T-helper 2 cell treated with Interferon-gamma antibody and Interleukin-4, amounts not matched to agents 5 μg/mL and 100 μg/mL, for 36 hours (primary cell): ENCODE measurements at regions not wholly inside any gene's neighbourhood (a gene's known extent, or its start where the extent isn't known, plus 50 kb on each side); places are given as distances from the start of the nearest gene placed in this dataset.
"Not testable (repeated sequence)": the region's sequence is repeated elsewhere in the genome, so short reads cannot be mapped to it uniquely, and the experiment has no call there.

ENCODE experiments used
- DNase-seq: peaks from one replicate; pipeline ENCODE4 v3.0.0; 2021; ENCODE audit warnings: low spot score
- H3K27ac Mint-ChIP-seq: one replicate; pipeline ENCODE4 v1.8.0; 2021; ENCODE audit warnings: mild to moderate bottlenecking, mixed read lengths
- H3K27me3 Mint-ChIP-seq: one replicate; pipeline ENCODE4 v1.8.0; 2021; ENCODE audit warnings: low read depth, mixed read lengths
- H3K36me3 Mint-ChIP-seq: one replicate; pipeline ENCODE4 v1.8.0; 2021; ENCODE audit warnings: low read depth, mixed read lengths
- H3K4me1 Mint-ChIP-seq: one replicate; pipeline ENCODE4 v1.8.0; 2021; ENCODE audit warnings: low read depth, mixed read lengths
- H3K4me3 Mint-ChIP-seq: one replicate; pipeline ENCODE4 v1.8.0; 2022; ENCODE audit warnings: mild to moderate bottlenecking, moderate library complexity, mixed read lengths
- H3K9me3 Mint-ChIP-seq: one replicate; pipeline ENCODE4 v1.8.0; 2021; ENCODE audit warnings: mixed read lengths

GRCh38 chr14:105771261-105772226, 245.2 kb downstream of the TMEM121 start:
- not testable (repeated sequence) for H3K4me3 Mint-ChIP-seq, H3K36me3 Mint-ChIP-seq, DNase-seq, H3K27ac Mint-ChIP-seq, H3K4me1 Mint-ChIP-seq, H3K27me3 Mint-ChIP-seq, H3K9me3 Mint-ChIP-seq

GRCh38 chr14:105772710-105773250, 246.4 kb downstream of the TMEM121 start:
- not testable (repeated sequence) for H3K27ac Mint-ChIP-seq, H3K4me3 Mint-ChIP-seq, H3K9me3 Mint-ChIP-seq, H3K4me1 Mint-ChIP-seq, H3K36me3 Mint-ChIP-seq, DNase-seq, H3K27me3 Mint-ChIP-seq

DNA sequence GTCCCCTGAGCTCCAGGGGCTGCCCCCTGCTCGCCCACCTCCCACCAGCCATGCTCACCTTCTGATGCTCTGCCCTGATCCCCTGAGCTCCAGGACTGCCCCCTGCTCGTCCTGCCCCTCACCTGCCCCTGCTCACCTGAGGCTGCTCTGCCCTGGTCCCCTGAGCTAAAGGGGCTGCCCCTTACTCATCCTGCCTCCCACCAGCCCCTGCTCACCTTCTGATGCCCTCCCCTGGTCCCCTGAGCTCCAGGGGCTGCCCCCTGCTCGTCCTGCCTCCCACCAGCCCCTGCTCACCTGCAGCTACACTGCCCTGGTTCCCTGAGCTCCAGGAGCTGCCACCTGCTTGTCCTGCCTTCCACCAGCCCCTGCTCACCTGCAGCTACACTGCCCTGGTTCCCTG, 247.2 kb downstream of the TMEM121 start:
- Mint-ChIP-seq H3K4me3 (no peak overlapping the region), H3K27ac (no peak overlapping the region), H3K36me3 (no peaks in the 10 kb centered on the region), H3K27me3 (no peaks in the 10 kb centered on the region), H3K9me3 (no peaks in the 10 kb centered on the region), H3K4me1 (peaks cover 2% of the 10 kb centered on the region)
- DNase-seq = no peak

DNA sequence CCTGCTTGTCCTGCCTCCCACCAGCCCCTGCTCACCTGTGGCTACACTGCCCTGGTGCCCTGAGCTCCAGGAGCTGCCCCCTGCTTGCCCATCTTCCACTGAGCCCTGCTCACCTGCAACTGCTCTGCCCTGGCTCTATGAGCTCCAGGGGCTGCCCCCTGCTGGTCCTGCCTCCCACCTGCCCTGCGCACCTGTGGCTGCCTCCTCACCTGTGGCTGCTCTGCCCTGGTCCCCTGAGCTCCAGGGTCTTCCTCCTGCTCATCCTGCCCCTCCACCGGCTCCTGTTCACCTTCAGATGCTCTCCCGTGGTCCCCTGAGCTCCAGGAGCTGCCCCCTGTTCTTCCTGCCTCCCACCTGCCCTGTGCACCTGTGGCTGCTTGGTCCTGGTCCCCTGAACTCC, 247.6 kb downstream of the TMEM121 start:
- Mint-ChIP-seq H3K4me1 (peaks cover 2% of the 10 kb centered on the region), H3K36me3 (no peaks in the 10 kb centered on the region), H3K9me3 (no peaks in the 10 kb centered on the region), H3K27me3 (no peaks in the 10 kb centered on the region), H3K4me3 (no peak overlapping the region), H3K27ac (no peak overlapping the region)
- no peak for DNase-seq

- H3K4me1 Mint-ChIP-seq, DNase-seq, H3K4me3 Mint-ChIP-seq, H3K36me3 Mint-ChIP-seq, H3K27me3 Mint-ChIP-seq, H3K27ac Mint-ChIP-seq, H3K9me3 Mint-ChIP-seq: not testable (repeated sequence)
These were observed 248.4 kb downstream of the TMEM121 start for GRCh38 chr14:105774585-105775348.

DNA sequence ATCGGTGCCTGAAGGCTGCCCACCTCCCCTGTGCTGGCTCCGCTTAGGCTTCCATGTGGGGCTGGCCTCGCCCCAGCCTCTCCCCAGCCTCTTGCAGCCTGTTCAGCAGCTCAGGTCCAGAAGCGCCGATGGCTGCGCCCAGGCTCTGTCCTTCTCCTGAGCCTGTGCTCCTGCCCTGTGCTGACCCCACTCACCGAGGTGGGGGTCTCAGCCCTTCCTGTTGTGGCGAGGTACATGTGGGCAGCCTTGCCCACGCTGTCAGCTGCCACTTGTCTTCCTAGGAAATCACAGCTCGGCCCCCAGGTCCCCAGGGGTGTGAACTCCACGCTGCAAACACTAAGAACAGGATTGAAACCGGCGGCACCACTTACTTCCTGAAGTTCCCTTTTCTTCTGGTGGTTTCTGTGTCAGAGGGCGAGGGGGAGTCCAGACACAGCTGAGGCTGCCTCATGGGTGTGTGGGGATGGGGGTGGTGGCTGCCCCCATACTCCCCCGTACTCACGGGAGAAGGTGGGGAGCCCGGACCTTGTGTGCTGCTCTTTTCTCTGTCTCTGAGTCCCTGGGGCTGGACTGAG, 249.1 kb downstream of the TMEM121 start:
- not testable (repeated sequence) for H3K27ac Mint-ChIP-seq, H3K27me3 Mint-ChIP-seq, H3K36me3 Mint-ChIP-seq, H3K4me1 Mint-ChIP-seq, DNase-seq, H3K4me3 Mint-ChIP-seq
- peaks cover 12% of the 10 kb centered on the region for H3K9me3 Mint-ChIP-seq

DNA sequence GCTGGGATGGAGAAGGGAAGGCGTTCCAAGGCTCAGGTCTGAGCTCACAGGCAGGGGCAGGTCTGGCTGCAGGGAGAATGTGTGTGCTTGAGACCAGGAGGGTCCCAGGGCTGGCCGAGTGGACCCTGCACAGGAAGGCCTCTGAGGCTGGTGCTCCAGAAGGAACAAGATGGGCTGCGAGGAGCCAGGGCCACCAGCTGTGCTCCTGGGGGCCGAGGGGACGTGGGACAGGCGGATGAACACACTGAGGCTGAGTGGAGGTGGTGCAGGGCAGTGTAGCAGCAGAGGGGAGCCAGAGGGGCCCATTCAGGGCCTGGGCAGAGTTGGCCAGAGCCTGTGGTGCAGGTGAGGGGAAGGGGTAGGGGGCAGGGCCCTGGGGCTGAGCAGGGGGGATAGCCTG, 249.7 kb downstream of the TMEM121 start:
- H3K4me1 Mint-ChIP-seq, H3K4me3 Mint-ChIP-seq: not testable (repeated sequence)
- H3K9me3 Mint-ChIP-seq = peaks cover 18% of the 10 kb centered on the region

DNA sequence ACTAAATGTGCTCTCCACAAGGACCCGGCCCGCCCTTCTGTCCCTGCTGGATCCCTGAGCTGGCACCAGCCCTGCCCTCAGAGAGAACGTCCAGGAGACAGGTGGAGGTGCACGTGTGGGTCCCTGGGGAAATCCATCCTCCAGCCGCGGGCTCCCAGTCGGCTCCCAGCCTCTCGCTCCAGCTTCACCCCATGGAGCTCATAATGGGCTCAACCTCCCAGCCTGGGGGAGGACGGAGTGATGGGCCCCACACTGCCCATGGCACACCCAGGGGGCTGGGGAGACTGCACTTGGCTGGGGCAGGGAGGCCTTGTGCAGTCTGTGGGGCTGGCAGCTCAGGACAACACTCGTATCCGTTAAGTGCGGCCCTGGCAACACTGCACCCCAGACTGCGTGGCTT, 250.5 kb downstream of the TMEM121 start:
- H3K9me3 Mint-ChIP-seq = peaks cover 27% of the 10 kb centered on the region
- H3K27ac Mint-ChIP-seq = no peak overlapping the region
- DNase-seq = no peak
- H3K4me1 Mint-ChIP-seq = peaks cover 2% of the 10 kb centered on the region
- H3K36me3 Mint-ChIP-seq = peaks cover 3% of the 10 kb centered on the region
- no peak overlapping the region for H3K4me3 Mint-ChIP-seq
- H3K27me3 Mint-ChIP-seq = peaks cover 7% of the 10 kb centered on the region

More for the DNA sequence above, 249.7 kb downstream of the TMEM121 start:
- H3K36me3 Mint-ChIP-seq, H3K27ac Mint-ChIP-seq, DNase-seq, H3K27me3 Mint-ChIP-seq: not testable (repeated sequence)

- no peaks in the 10 kb centered on the region for H3K4me1 Mint-ChIP-seq
- no peak overlapping the region for H3K4me3 Mint-ChIP-seq
- H3K9me3 Mint-ChIP-seq = peaks cover 27% of the 10 kb centered on the region
- no peak overlapping the region for H3K27ac Mint-ChIP-seq
- H3K27me3 Mint-ChIP-seq = peaks cover 7% of the 10 kb centered on the region
- no peak for DNase-seq
- H3K36me3 Mint-ChIP-seq = peaks cover 3% of the 10 kb centered on the region
These were observed 257.3 kb downstream of the TMEM121 start for GRCh38 chr14:105783707-105784106.

DNA sequence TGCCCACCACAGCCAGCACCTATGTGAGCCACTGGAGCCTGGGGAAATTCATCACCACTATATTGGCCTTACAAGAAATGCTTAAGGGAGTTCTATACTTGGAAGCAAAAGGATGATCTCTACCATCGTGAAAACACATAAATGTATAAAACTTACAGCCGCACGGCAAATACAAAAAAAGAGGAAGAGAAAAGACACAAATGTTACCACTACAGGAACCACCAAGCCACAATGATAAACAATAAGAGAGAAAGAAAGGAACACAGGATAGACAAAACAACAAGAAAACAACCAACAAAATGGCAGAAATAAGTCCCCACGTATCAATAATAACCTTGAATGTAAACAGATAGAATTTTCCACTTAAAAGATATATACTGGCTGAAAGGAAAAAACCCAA, 267.5 kb downstream of the TMEM121 start:
- no peaks in the 10 kb centered on the region for H3K9me3 Mint-ChIP-seq

DNA sequence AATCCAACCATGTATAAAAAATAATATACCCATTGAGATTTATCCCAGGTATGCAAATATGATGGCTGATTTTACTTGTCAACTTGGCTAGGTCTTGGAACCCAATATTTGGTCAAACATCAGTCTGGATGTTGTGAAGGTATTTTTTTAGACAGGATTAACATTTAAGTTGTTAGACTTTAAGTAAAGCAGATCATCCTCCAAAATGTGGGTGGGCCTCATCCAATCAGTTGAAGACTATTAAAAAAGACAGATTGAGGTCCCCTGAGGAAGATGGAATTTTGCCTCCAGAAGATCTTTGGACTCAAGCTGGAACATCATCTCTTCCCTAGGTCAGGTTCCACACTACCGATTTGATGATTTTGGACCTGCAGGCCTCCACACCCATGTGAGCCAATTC, 271.2 kb downstream of the TMEM121 start:
- Mint-ChIP-seq H3K4me1 (no peaks in the 10 kb centered on the region), H3K27ac (no peak overlapping the region), H3K4me3 (no peak overlapping the region), H3K36me3 (no peaks in the 10 kb centered on the region), H3K9me3 (no peaks in the 10 kb centered on the region), H3K27me3 (peaks cover 20% of the 10 kb centered on the region)
- no peak for DNase-seq

More for the DNA sequence above, 267.5 kb downstream of the TMEM121 start:
- Mint-ChIP-seq H3K36me3 (no peaks in the 10 kb centered on the region), H3K27ac (no peak overlapping the region), H3K4me1 (no peaks in the 10 kb centered on the region), H3K27me3 (peaks cover 23% of the 10 kb centered on the region), H3K4me3 (no peak overlapping the region)
- no peak for DNase-seq

DNA sequence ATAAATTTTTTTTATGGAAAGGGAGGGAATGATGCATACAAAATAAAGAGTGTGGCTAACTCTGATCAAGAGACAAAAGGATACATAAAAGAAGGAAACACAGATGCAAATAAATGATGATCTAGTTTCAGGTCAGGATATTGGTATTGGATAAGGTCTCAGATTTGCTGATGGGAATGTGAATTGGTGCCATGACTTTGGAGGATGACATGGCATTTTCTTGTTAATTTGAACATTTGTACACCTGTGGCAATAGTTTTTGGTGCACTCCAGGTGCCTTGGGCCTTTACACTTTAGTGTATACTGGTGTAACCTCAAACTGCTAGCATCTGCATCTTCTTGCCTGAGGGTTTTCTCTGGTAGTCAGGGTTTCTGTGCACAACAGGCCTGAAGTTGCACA, 279.3 kb downstream of the TMEM121 start:
- Mint-ChIP-seq H3K4me3 (no peak overlapping the region), H3K4me1 (no peaks in the 10 kb centered on the region), H3K27ac (no peak overlapping the region), H3K27me3 (peaks cover 11% of the 10 kb centered on the region), H3K9me3 (peaks cover 9% of the 10 kb centered on the region), H3K36me3 (no peaks in the 10 kb centered on the region)
- no peak for DNase-seq

DNA sequence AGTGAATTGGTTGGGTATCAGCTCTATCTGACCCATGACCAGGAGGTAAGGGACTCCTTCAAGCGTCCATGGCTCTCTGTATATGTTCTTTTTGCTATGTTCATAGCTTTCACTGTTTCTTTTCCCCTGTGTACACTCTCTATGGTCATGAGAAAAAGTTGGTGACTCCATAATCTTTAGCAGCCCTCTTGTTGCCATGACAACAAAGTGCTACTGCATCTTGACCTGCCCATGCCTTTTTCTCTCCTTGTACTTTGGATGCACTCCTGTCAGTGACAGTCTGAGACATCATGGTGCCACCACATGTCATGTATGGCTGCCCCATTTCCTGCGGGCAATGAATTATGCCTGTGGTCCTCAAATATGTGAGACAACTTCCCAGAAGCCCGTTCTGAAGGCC, 280.2 kb downstream of the TMEM121 start:
- Mint-ChIP-seq H3K4me1 (no peaks in the 10 kb centered on the region), H3K27me3 (peaks cover 12% of the 10 kb centered on the region), H3K4me3 (no peak overlapping the region), H3K9me3 (peaks cover 9% of the 10 kb centered on the region), H3K36me3 (no peaks in the 10 kb centered on the region), H3K27ac (no peak overlapping the region)
- no peak for DNase-seq
